DMS53 (cell line): ENCODE measurements at regions not wholly inside any gene's neighbourhood (a gene's known extent, or its start where the extent isn't known, plus 50 kb on each side); places are given as distances from the start of the nearest gene placed in this dataset.
"Not testable (repeated sequence)": the region's sequence is repeated elsewhere in the genome, so short reads cannot be mapped to it uniquely, and the experiment has no call there.

Experiments used
- DNase-seq: peaks from one replicate; lab custom pipeline; 2025; lab: John Stamatoyannopoulos, UW

DNA sequence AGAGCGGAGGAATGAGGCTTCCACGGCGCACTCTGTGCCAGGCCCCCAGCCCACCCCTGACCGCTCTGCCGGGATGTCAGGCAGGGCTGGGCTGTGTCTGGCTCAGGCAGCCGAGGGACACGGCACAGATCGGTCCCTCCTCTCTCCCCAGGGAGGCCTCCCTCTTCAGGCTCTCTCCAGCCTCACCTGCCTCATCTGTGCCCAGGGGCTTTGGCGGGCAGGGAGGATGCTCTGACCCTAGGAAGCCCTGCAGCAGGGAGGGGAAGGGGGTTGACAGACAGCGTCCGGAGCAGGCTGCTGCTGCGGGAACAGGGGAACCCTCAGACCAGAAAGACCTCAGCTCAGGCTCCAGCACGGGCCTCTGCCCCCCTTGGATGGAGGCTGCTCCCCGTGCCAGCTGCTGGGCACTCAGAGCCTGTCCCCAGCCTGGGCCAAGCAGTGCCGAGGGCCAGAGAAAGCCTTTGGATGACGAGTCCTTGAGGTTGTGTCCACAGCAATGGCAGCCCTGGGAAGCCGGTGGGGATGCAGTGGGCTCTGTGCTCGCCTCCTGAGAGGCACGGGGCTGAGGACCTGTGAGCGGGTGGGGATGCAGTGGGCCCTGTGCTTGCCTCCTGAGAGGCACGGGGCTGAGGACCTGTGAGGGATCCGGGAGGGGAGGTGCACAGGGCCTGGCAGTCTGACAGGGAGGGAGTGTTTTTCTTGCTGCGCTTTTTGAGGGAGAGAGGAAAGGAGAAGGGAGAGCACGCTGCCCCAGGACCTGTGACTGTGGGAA is 66.9 kb downstream of the FOXL3 start:
- DNase-seq = no peak

GRCh38 chr7:357531-358209 is 67.7 kb downstream of the FOXL3 start:
- DNase-seq = no peak

- no peak for DNase-seq
Observed at GRCh38 chr7:358352-358751, 68.4 kb downstream of the FOXL3 start.

GRCh38 chr7:359226-359765 is 69.3 kb downstream of the FOXL3 start:
- DNase-seq = no peak

GRCh38 chr7:359766-360361 is 69.9 kb downstream of the FOXL3 start:
- DNase-seq = no peak

DNA sequence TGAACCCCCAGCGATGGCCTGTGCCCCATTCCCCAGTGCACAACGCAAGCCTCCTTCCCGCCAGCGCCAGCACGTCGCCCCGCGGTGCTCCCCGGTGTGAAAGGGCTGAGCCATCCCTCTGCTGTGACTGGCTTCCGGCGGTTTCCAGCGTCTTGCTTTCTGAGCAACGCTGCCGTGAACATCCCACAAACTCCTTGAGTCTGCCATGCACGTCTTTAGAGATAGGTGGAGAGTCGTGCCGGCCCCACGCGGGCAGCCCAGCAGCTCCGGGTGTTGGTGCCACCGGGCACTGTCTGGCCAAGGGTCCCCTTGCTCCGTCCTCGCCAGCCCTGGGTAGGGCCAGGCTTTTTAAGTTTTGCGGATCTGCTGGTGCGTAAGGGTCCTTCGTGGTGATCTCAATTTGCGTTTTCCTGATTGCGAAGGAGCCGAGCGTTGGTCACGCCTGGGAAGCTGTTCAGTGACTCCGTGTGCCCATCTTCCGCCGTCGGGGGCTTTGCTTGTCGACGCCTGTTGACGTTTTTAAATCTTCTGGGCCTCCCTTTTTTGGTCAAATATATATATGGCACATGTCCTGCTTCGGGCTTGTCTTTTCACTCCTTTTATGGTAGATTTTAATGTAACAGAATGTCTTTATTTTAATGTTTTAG is 70.6 kb downstream of the FOXL3 start:
- no peak for DNase-seq

DNA sequence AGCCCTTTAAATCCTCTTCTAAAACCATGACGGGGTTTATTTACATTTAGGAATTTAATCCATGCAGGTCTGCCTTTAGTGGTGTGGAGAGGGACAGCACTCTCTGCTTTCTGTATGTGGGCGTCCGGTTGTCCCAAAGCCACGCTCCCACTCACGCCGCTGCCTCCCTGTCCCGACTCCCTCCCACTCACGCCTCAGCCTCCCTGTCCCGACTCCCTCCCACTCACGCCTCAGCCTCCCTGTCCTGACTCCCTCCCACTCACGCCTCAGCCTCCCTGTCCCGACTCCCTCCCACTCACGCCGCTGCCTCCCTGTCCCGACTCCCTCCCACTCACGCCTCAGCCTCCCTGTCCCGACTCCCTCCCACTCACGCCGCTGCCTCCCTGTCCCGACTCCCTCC is 71.2 kb downstream of the FOXL3 start:
- DNase-seq = not testable (repeated sequence)

DNA sequence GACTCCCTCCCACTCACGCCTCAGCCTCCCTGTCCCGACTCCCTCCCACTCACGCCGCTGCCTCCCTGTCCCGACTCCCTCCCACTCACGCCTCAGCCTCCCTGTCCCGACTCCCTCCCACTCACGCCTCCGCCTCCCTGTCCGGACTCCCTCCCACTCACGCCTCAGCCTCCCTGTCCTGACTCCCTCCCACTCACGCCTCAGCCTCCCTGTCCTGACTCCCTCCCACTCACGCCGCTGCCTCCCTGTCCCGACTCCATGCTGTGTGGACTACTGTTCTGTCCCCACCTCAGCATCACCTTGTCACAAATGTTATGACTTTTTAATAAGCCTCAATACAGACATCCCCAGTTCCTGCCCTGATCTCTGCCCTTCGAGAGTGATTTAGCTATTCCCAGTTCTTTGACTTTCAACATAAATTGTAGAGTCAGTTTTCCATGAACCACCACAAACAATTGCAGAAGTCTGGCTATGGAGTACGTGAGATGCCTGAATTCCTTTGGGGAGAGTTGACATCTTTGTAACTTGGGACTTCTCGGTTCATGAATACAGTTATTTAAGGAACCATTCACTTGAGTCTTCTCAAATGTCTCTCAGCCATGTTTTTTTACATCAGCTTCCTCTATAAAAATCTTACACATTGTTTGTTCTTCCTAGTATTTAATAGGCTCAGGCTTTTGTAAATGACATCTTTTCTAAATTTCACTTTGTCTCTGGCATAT is 71.9 kb downstream of the FOXL3 start:
- DNase-seq = no peak

GRCh38 chr7:362402-363096 is 72.6 kb downstream of the FOXL3 start:
- DNase-seq = no peak

GRCh38 chr7:363626-364025 is 73.7 kb downstream of the FOXL3 start:
- no peak for DNase-seq

DNA sequence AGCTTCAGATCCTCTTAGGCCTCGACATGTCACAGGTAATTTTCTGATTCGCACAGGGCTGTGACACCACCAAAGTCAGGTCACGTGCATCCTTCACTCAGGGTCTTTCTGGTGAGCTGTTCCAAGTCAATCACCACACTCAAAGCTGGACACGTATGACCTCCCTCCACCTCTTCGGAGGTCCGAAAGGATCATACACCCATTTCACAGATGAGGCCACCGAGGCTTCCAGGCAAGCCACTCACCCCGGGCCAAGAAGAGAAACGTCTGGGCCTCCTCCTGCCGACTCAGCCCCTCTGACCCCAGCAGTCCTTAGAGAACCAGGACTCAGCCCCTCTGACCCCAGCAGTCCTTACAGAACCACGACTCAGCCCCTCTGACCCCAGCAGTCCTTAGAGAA is 74.6 kb downstream of the FOXL3 start:
- DNase-seq = no peak

GRCh38 chr7:365593-365992 is 75.6 kb downstream of the FOXL3 start:
- no peak for DNase-seq

- no peak for DNase-seq
Observed at GRCh38 chr7:366161-366803, 76.3 kb downstream of the FOXL3 start.

DNA sequence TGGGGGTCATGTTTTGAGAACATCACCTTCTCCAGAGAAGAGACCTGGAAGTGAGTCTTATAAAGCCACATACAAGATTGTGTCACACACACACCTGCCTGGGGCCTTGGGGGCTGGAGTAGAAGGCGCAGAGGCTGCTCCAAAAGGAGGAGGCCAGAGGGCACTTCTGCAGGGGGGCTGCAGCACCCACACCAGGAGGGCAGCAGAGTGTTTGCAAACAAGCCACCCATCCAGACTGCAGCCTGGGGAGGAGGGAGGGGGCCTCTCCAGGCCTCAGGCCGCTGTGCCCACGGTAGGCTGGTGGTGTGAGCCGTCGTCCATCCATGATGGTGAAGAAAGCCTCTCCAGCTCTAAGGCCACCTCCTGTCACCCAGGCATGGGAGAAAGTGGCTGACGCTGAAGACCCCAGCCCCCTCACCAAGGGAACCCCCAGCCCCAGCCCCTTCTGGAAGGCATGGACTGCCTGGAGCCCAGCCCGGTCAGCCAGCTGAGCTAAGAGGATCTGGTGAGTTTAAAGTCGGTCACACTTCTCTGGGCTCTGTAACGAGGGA is 77.5 kb downstream of the FOXL3 start:
- DNase-seq = no peak

GRCh38 chr7:368651-369475 is 78.9 kb downstream of the FOXL3 start:
- DNase-seq = no peak

DNA sequence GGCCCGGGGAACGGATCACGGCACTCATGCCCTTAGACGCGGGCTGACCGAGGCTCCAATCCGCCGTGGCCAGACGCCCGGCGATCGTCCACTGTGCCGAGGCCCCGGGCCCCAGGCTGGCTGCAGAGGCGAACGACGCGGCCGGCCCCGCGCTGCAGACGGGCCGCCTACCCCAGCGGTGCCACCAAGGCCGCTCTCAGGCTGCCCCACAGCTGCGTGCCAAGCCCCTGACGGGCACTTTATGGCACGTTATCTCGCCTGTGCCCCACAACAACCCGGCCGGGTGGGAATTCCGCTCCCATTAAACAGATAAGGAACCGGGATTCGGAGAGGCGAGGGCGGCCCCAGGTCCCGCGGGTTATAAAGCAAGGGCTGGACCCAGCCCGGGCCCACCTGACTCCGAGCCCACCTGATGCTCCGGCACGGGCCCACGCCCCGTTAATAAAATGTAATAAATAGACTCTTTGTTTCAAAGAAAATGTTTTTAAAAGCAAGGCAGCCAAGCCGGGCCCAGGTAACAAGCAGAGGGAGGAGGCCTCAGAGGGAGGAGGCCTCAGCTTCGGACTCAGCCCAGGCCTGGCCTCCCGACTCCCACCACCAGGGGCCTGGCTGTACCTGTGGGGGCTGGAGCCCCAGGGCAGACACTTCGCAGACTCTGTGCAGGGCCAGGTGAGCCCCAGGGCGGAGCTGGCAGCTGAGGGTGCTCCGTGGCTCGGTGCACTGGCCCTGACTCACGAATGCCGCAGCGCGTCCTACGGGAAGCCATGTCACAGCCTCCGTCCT is 79.7 kb downstream of the FOXL3 start:
- DNase-seq = no peak

- no peak for DNase-seq
Observed at GRCh38 chr7:370259-370625, 80.3 kb downstream of the FOXL3 start.

DNA sequence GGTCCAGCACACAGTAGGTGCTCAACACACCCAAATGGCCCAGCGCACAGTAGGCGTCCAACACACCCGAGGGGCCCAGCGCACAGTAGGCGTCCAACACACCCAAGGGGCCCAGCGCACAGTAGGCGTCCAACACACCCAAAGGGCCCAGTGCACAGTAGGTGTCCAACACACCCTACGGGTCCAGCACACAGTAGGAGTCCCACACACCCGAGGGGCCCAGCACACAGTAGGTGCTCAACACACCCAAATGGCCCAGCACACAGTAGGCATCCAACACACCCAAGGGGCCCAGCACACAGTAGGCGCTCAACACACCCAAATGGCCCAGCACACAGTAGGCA is 80.8 kb downstream of the FOXL3 start:
- DNase-seq = no peak
